Vagina (tissue), 2 donors: ENCODE measurements at regions not wholly inside any gene's neighbourhood (a gene's known extent, or its start where the extent isn't known, plus 50 kb on each side); places are given as distances from the start of the nearest gene placed in this dataset.

Experiments
- POLR2A ChIP-seq, 2 donors: fragments of 450-650 bp; IDR thresholded peaks; one replicate each; pipeline ENCODE4 v1.6.1; 2017; ENCODE audit warnings: antibody characterized with exemption in 2 of 2, mild to moderate bottlenecking in 2 of 2, moderate library complexity in 2 of 2
- TF ChIP-seq, protein P1 (sequence below), 3 experiments: fragments of 450-650 bp in 2 of 3; fragments of 200-600 bp in 1 of 3; sonication (generic) in 1 of 3; IDR thresholded peaks; one replicate each; pipeline ENCODE4 v1.5.1; 2017 to 2019; ENCODE audit warnings: antibody characterized with exemption in 3 of 3, mild to moderate bottlenecking in 2 of 3, moderate library complexity in 2 of 3

DNA sequence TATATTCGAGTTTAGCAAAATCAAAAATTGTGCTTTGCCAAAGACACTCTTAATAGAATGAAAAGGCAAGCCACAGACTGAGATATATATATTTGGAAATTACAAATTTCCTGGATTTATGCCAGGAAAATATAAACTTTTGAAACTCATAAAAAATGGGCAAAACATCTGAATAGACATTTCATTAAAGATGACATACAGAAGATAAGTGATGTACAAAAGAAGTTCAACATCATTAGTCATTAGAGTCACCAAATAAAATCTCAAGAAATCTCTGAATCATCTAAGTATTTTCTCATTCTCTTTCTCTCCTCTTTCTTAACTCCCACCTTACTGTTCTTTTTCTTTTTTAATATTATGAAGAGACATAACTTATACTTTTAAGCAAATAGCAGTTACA, 921.1 kb downstream of the DSC3 start:
- TF ChIP-seq, protein P1, sequence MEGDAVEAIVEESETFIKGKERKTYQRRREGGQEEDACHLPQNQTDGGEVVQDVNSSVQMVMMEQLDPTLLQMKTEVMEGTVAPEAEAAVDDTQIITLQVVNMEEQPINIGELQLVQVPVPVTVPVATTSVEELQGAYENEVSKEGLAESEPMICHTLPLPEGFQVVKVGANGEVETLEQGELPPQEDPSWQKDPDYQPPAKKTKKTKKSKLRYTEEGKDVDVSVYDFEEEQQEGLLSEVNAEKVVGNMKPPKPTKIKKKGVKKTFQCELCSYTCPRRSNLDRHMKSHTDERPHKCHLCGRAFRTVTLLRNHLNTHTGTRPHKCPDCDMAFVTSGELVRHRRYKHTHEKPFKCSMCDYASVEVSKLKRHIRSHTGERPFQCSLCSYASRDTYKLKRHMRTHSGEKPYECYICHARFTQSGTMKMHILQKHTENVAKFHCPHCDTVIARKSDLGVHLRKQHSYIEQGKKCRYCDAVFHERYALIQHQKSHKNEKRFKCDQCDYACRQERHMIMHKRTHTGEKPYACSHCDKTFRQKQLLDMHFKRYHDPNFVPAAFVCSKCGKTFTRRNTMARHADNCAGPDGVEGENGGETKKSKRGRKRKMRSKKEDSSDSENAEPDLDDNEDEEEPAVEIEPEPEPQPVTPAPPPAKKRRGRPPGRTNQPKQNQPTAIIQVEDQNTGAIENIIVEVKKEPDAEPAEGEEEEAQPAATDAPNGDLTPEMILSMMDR (IDR thresholded peaks at IDR 0.05) = no peak
- no peak for TF ChIP-seq POLR2A (IDR thresholded peaks at IDR 0.05)
